Tibial nerve (tissue), 4 donors: ENCODE measurements at regions not wholly inside any gene's neighbourhood (a gene's known extent, or its start where the extent isn't known, plus 50 kb on each side); places are given as distances from the start of the nearest gene placed in this dataset.

Experiments used
- CTCF ChIP-seq, 5 experiments: fragments of 200-600 bp in 3 of 5; fragments of 450-650 bp in 2 of 5; sonication (generic) in 3 of 5; IDR thresholded peaks; one replicate each; pipeline ENCODE4 v1.5.1; 2016 to 2019; ENCODE audit warnings: antibody characterized with exemption in 5 of 5, mild to moderate bottlenecking in 3 of 5, moderate library complexity in 2 of 5
- EP300 ChIP-seq, 2 donors: sonication (generic); formaldehyde crosslinking; IDR thresholded peaks; one replicate each; pipeline ENCODE4 v1.6.1; 2017; ENCODE audit warnings: antibody characterized with exemption in 2 of 2, mild to moderate bottlenecking in 1 of 2

GRCh38 chr11:28887681-28888080 lies 779.5 kb downstream of the METTL15 start:
- TF ChIP-seq CTCF (IDR thresholded peaks at IDR 0.05) = no peak
- TF ChIP-seq EP300 (IDR thresholded peaks at IDR 0.05) = no peak
